Putamen (tissue), 1 donor: ENCODE measurements at regions not wholly inside any gene's neighbourhood (a gene's known extent, or its start where the extent isn't known, plus 50 kb on each side); places are given as distances from the start of the nearest gene placed in this dataset.

Experiments used
- DNase-seq: peaks from one replicate; pipeline ENCODE4 v3.0.0-alpha.2; 2016; ENCODE audit warnings: low spot score

DNA sequence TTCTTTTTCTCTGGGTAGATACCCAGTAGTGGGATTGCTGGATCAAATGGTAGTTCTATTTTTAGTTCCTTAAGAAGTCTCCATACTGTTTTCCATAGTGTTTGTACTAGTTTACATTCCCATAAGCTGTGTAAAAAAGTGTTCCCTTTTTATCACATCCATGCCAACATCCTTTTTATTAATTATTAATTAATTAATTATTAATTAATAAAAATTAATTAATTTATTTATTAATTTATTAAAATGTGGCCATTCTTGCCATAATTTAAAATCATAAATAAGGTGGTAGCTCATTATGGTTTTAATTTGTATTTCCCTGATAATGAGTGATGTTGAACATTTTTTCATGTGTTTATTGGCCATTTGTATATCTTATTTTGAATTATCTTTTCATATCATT is 173.9 kb upstream of the FOXN2 start:
- no peak for DNase-seq

DNA sequence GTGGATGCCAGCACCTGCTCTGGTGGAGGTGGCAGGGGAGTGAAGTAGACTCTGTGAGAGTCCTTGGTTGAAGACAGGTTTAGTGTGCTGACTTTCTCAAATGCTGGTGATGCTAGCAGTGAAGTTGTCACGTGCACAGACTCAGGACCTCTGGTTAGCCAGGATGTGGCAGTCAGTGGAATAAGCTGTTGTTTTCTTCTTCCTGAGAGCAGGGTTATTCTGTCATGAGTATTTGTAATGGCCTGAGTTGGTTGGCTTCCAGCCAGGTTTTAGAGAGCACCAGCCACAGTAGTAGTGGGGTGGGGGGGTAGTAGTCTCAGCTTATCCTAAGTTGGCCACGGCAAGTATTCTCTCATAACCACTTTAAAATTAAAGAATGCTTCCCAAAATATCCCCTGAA is 169.7 kb upstream of the FOXN2 start:
- no peak for DNase-seq

DNA sequence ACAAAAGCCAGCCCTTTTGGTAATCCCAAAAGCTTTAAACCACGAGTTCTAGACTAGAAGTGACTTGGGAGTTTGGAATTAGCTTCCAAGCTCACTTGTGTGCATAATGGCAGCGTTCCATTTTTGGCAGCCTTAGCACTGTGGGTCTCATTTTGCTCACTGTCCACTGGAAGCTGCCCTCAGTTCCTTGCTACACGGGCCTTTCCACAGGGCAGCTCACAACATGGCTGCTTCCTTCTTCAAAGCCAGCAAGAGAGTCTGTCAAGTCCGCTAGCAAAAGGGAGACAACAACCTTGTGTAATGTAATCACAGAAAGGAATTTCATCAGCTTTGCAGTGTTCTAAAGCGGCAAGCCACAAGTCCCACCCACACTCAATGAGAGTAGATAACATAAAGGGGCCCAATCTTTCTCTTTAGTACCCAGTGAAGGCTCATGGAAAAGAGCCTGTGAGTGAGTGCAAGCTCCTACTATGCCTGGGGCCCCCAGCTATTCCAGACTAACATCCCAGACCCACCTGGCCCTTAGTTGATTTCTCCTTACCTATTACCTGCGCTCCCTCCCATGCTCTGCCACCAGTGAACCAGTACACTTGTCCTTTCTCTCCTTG is 168.5 kb upstream of the FOXN2 start:
- DNase-seq: no peak

DNA sequence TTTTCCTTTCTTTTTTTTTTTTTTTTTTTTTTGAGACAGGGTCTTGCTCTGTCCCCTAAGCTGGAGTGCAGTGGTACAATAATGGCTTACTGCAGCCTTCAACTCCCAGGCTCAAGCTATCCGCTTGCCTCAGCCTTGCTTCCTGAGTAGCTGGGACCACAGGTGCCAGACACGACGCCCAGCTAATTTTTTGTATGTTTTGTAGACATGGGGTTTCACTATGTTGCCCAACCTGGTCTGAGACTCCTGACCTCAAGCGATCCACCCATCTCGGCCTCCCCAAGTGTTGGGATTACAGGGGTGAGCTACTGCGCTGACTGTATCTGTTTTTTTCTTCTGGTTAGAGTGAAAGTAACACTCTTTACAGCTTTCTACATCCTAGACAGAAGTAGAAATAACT is 167.9 kb upstream of the FOXN2 start:
- DNase-seq: no peak

DNA sequence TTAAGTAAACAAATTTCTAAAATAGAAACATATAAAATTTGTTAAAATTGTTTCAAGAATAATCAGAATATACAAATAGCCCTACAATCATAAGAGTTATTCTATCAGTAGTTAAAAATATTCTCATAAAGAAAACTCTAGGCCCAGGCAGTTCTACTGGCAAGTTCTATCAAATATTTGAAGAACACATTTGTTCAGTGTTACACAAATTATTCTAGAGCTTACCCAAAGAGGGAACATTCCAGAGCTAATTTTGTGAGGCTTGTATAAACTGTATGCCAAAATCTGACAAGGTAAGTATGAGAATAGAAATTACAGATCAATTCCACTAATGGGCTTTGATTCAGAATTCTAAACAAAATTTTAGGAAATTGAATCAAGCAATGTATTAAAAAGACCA is 166.8 kb upstream of the FOXN2 start:
- DNase-seq: no peak

GRCh38 chr2:48148841-48149430 is 165.5 kb upstream of the FOXN2 start:
- DNase-seq: no peak

DNA sequence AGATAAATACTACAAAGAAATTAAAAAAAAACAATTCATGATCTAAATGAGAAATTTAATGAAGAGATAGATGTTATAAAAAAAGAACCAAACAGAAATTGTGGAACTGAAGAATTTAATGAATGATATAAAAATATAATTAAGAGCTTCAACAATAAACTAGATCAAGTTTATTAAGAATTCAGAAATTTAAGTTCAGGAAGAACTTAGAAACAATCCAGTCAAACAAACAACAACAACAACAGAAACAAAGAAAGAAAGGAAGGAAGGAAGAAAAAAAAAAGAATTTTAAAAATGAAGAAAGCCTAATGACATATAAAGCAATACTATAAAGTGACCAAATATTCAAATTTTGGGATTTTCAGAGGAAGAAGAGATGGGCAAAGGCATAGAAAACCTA is 157.3 kb upstream of the FOXN2 start:
- no peak for DNase-seq

- no peak for DNase-seq
Measured at GRCh38 chr2:48161628-48162027, 152.9 kb upstream of the FOXN2 start.

DNA sequence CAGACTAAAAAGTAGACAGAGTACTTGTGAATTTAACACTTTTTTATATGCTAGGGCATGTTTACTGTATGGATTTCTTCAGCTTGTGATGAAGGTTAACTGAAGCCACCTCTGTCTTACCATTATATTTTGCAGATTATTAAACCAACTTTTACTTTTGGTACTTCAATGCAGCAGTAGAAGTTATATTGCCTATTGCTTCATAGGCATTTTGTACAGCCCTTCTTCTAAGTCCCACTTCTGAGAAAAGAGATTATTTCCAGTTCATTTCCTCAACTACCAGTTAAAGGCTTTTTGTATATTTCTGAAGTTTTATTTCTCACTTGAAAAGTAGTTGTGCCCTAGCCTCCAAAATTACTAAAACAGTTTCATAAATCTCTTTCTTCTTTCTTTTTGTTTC is 151.7 kb upstream of the FOXN2 start:
- no peak for DNase-seq

GRCh38 chr2:48165070-48165753 is 149.3 kb upstream of the FOXN2 start:
- DNase-seq: no peak

GRCh38 chr2:48169141-48169592 is 145.3 kb upstream of the FOXN2 start:
- no peak for DNase-seq

DNA sequence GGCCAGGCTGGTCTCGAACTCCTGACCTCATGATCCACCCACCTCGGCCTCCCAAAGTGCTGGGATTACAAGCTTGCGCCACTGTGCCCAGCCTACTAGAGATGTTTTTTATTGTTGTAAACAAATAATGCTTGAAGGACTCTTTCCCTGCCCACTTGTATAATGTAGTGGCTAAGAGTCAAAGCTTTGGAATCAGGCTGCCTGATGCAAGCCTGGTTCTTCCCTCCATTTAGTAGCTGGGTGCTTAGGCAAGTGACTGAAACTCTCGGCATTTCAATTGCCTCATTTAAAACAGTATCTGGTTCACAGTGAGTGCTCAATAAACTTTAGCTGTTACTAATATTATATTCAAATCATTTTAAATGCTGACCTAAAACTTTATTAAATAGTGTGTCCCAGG is 144.2 kb upstream of the FOXN2 start:
- no peak for DNase-seq

DNA sequence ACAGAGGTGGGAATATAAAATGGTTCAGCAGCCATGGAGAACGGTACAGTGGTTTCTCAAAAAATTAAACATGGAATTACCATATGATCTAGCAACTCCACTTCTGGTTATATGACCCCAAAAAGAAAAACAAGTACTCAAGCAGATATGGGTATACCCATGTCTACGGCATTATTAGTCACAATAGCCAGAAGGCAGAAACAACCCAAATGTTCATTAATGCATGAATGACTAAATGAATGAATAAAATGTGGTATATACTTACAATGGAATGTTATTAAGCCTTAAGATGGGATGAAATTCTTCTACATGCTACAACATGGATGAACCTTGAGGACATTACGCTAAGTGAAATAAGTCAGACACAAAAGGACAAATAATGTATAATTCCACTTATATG is 141.3 kb upstream of the FOXN2 start:
- DNase-seq: no peak

GRCh38 chr2:48174503-48174902 is 140.0 kb upstream of the FOXN2 start:
- no peak for DNase-seq

DNA sequence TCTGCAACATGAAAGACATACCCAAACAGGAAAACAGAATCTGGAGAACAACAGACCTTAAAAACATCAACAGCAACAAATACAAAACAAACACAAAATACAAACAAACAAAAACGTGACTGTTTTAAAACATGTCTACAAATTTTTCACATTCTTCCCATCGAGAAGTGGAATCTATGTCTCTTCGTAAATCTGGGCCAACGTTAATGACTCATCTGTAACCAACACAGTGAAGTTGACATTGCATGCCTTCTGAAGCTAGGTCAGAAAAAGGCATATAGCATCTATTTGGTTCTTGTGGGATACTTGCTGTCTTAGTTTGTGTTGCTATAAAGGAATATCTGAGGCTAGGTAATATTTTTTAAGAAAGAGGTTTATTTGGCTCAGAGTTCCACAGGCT is 139.2 kb upstream of the FOXN2 start:
- no peak for DNase-seq

- no peak for DNase-seq
Measured at GRCh38 chr2:48175656-48176055, 138.8 kb upstream of the FOXN2 start.

DNA sequence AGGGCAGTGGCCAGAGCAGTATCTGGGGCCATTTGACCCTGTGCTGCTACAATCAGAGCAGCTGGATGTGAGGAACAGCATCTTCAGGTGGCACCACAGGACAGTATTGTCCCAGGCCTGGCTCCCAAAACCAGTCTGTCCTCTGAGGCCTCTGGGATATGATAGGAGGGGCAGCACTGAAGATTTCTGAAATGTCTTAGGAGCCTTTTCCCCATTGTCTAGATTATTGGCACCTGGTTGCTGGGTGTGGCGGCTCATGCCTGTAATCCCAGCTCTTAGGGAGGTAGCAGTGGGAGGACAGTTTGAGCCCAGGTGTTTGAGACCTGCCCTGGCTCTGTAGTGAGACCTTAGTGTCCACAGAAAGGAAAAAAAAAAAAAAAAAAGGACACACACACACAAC is 137.6 kb upstream of the FOXN2 start:
- DNase-seq: no peak

DNA sequence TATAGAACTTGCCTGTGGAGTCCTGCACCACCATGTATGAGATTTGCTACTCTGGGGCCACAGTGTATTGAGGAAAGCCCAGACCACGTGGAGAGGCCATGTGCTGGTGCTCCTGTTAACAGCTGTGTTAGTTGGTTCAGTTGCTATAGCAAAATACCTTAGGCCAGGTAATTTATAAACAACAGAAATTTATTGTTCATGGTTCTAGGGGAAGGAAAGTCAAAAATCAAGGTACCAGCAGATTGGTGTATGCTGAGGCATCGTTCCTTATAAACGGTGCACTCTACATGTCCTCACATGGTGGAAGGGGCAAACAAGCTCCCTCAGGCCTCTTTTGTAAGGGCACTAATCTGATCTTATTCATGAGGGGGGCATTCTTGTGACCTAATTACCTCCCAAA is 135.9 kb upstream of the FOXN2 start:
- DNase-seq: no peak

DNA sequence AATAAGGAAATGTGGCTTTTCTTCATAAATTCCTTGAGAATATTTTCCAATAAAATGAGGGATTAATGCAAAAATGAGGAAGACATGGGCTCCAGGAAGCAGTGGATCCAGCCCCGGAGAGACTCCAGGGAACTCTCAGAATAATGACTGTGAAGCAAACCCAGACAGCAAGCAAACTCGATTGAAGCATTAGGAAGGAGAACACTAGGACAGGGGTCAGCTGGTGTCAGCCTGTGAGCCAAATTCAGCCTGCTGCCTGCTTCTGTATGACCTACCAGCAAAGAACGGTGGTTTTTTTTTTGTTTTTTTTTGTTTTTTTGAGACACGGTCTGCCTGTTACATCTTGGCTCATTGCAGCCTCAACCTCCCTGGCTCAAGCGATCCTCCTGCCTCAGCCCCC is 133.9 kb upstream of the FOXN2 start:
- DNase-seq: no peak

GRCh38 chr2:48183276-48183675 is 131.2 kb upstream of the FOXN2 start:
- DNase-seq: no peak

- DNase-seq: no peak
Measured at GRCh38 chr2:48183991-48184390, 130.5 kb upstream of the FOXN2 start.

GRCh38 chr2:48187503-48187902 is 127.0 kb upstream of the FOXN2 start:
- no peak for DNase-seq

DNA sequence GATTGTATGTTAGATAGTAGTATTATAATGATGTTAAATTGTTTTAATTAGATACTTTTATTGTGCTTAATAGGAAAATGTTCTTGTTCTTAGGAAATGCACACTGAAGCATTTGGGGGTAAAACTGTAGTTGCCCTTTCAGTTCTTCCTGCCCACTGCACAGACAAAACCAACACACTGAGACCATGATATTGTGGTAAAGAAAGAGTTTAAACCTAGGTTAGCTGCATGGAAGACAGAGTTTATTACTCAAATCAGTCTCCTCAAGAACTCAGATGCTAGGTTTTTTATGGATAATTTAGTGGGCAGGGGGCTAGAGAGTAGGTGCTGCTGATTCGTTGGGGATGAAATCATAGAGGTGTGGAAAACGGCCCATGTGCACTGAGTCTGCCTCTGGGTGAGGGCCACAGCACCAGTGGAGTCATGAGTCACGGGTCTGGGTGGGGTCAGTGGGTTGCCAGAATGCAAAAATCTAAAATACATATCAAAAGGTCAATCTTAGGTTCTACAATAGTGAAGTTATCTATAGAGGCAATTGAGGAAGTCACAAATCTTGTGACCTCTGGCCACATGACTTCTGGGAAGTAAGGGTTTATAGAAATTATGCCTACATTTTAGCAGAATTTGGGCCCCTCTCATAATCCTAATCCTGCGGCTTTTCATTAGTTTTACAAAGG is 124.8 kb upstream of the FOXN2 start:
- DNase-seq: no peak
